HG03521 (cell line): ENCODE measurements at regions not wholly inside any gene's neighbourhood (a gene's known extent, or its start where the extent isn't known, plus 50 kb on each side); places are given as distances from the start of the nearest gene placed in this dataset.

ENCODE experiments used
- ATAC-seq: cut with Tn5 transposase; IDR thresholded peaks from one replicate; pipeline ENCODE4 v1.9.1; 2021; ENCODE audit warnings: mild to moderate bottlenecking, moderate library complexity; ENCODE audit not compliant: unreplicated experiment

DNA sequence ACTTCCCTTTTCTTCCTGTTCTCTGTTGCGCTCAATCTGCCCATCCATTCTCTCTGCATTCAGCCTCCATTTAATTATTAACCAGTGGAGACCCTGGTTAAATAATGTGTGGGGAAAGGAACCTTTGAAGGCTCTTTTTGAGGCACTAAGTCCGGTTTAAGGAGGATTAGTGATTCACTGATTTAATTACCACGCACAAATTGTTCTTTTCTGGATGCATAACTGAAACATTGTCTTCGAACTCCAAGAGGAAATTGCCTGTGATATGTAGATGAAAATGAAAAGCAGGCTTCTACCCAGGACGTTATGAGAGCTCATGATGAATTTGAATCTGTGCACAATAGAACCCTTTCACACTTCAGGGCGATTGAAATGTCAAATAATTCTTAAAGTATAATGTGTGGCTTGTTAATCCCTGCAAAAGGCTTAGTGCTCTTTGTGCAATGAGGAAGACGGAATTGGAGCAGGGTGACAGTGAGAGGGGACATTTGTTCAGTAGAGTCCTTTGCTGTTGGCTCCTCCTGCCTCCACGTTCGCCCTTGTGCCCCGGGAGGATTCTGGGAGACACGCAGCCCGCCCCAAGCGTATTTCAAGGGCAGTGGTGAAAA lies 51.1 kb upstream of the ZNF236 start:
- no peak for ATAC-seq

- no peak for ATAC-seq
Observed at GRCh38 chr18:76767954-76768353, 54.4 kb upstream of the ZNF236 start.

DNA sequence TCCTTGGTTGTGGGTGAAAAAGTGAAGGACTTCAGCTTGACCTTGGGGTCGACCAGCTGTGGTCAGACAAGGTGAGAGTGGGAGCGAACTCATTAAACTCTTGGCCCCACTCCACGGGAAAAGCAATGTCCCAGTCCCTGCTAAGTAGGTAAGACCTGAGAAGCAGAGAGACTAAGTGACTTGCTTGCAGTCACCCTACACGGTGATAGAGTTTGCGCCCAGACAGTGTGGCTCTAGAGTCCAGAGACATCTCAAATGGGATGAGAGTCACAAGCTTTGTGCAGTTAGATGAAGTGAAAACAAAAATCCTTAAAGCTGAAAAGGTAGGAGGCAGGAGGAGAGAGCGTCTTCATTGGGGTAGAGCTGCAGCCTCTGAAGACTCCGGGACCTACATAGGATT lies 55.9 kb upstream of the ZNF236 start:
- no peak for ATAC-seq

DNA sequence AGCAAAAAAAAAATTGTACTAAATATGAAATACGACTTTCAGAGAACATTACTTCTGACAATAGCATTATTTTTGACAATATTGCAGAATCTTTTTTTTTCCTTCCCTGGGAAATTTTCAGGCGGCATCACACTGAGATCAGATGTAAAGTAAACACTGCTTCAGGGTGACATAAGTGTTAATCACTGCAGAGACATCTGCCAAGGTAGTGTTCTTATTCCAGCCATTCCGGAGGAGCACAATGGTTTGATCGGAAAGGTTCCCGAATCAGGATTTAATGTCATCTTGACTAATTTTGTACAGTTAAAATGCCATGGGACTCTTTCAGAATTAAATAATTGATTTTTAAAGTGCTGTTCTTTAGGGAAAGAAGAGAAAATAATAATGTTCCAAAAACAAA lies 56.7 kb upstream of the ZNF236 start:
- ATAC-seq, result no peak

- ATAC-seq, result no peak
Observed at GRCh38 chr18:76764291-76764901, 58.0 kb upstream of the ZNF236 start.

- no peak for ATAC-seq
Observed at GRCh38 chr18:76759056-76759455, 63.3 kb upstream of the ZNF236 start.

DNA sequence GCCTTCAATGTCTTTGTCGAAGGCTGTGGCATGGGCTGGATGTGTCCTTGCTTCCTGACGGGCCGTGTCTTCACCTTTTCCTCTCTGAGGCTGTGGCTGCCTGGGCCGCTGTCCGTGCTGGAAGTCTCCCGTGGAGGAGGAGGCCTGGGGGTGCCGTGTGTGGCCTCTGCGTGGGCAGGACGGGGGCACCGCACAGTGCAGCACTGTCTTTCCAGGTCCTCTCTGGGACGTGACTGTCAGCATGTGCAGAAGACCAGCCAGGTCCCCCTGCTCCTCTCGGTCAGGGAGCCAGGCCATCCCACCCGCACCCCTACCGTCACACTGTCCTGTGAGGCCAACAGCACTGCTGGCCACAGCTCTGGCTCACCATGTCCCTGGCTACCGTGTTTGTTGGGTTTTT lies 64.4 kb upstream of the ZNF236 start:
- no peak for ATAC-seq

- no peak for ATAC-seq
Observed at GRCh38 chr18:76757335-76757734, 65.0 kb upstream of the ZNF236 start.

DNA sequence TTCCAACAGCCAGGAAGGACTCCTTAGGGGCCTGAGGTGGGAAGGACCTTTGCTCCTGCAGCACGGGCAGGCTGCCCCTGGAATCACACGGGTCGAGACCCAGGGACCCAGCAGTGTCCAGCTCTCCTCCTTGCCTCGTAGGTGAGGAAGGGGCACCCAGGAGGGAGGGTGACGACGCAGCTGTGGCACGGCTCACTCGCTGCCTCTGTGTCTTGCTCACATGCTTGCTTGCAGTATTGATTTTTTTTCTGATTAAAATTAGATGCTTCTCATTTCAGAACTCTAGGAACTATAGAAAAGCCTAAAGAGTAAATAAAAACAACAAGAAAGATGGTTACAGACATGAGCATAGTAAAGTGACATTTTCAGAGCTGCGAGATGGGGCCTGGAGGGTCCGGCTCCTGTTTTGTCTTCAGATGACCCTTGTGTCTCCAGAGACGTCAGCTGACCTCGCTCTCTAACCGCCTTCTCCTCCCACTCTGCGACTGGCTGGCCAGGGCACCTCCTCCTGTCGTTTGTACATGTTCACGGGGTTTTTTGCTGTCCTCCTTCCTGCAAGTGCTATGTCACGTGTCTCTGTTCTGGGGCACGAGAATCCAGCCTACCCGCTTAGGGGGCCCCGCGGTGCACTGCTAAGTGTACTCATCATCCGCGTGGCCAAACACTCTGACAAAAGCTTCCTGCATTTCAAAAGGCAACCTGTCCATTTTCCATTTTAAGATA lies 65.7 kb upstream of the ZNF236 start:
- no peak for ATAC-seq

DNA sequence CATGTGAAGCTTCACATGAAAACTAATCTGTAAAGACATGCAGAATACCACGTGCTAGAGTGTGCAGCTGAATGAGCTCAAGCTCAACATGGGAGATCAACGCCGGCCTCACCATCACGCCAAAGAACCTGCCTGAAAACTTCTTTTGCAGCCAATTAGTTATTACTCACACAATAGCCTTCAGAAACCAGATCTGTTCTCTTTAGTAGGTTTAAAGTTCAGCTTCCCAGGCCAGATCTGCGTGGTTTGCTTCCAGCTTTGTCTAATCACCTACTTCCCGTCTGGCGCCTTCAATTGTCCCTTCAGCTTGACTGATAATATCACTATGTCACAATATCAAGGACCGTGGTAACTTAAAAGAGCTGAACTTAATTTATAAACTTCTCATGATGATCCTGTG lies 68.0 kb upstream of the ZNF236 start:
- no peak for ATAC-seq

GRCh38 chr18:76752400-76752799 lies 70.0 kb upstream of the ZNF236 start:
- ATAC-seq, result no peak

DNA sequence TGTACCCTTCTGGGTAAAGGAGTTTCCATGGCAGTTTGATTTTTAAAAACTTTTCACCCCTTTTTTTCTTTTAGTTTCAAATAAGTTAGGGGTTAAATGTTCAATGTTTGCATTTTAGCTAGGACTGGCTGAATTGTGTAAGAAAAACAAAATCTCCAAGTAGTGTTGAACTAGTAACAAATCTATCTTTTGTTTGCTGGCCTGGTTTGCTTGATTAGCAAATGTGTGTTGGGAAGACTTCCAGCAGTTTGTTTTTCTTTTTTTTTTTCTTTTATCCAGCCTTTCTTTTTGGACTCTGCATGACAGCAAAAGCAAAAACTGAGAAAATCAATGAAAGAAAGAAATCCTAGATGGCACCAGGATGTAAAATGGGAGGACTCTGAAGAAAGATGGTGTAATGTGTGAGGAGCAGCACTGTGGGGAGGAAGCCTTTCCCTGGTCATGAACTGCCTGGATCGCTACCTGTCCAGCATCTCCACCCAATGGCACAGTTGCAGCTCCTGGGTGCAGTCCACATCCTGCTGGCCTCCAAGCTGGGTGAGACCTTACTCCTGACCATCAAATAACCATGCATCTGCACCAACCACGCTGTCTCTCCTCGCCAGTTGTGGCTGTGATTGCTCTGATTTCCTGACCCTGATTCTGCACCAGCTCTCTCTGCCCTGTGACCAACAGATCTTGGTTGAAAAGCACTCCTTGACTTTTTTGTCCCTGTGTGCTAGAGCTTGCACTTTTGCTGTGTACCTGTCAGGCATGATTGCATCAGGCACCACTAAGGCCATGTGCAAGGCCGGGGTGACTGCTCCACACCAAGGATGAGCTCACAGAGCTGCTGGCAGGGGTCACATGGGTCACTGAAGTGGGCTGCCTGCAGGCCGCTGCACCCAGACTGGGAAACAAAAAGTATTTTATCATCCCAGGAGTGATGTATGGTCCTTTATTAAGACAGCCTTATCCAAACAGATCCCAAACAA lies 71.2 kb upstream of the ZNF236 start:
- no peak for ATAC-seq

DNA sequence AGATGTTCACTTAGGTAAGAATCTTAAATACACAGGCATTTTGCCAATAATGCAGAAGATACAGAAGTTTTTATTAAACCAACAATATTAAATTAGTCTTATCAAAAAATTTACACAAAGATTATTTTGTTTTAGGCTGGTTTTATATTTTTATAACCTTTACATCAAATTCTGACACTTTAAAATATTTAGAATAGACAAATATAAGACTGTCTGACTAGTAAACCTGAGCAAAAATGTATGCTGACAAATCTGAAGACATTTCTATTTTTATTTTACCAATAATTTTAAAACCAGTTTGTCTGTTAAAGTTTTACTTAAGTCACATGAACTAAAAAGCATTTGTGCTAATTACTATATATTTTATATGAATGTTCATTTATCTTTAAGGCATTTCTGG lies 72.1 kb upstream of the ZNF236 start:
- no peak for ATAC-seq

GRCh38 chr18:76747676-76748075 lies 74.7 kb upstream of the ZNF236 start:
- no peak for ATAC-seq

DNA sequence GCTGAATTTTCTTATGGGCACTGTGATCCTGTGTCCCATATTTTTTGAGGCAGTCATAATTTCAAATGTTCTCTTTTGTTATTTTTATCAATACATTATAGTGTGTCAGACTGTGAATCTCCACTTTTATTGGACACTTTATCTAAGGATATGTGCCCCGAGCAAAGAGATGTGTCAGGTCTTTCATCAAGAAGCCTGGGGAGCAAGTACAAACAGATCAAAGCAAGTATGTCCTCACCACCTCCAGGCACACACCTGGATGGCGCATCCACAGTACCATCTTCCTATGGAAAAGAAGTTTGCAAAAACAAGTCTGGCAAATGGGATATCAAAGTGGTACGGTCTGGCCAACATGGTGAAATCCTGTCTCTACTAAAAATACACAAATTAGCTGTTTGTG lies 81.0 kb upstream of the ZNF236 start:
- no peak for ATAC-seq

DNA sequence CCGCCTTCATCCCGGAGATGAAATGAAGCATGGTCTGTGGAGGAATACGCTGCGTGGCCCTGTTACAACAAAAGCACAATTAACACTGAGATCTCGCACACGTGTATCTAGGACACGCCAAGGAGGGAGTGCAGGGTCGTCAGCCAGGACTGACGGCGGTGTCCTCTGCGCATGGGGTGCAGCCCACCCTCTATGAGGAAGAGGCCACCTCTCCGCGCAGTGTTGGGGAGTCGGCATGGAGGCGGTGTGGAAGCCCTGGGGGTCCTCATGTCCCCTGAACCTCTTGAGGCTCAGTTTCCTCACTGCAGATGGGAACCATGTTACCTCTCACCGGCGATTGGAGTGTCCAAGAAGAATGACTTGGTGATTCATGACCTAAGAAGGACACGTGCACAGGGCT lies 86.0 kb upstream of the ZNF236 start:
- no peak for ATAC-seq

DNA sequence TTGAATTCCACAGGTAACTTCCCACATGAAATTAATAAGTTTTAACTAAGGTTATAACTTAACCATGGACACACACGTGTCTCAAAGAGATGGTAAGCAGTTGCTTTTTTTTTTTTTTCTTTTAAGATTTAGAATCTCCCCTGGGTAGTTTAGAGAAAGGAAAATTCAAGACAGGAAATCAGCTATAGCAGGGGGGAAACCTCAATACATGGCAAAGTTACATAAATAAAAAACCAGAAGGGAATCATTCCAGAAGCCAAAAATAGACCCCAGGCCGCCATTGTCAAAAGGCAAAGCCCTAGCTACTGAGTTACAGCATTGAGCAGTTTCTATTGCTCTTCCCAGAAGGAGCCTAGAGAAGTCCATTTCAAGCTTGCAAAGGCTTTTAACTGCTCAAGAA lies 91.5 kb upstream of the ZNF236 start:
- ATAC-seq, result no peak

DNA sequence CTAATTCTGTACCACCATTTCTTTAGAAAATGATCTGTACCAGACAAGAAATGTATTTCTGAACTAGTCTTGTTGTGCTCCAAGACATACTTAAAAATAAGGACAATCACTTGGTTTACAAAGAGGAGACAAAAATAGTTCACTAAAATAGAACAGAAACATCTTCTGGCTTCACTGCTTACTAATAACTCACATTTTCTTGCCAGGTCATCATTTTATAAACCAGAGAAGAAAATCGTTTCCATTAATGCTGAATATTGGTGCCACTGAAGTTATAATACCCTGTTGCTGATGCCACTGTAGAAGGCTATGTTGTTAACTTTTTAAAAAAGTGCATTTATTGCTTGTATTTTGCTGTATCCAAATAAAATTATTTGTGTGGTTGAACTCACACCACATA lies 94.8 kb upstream of the ZNF236 start:
- no peak for ATAC-seq

- no peak for ATAC-seq
Observed at GRCh38 chr18:76725445-76725844, 96.9 kb upstream of the ZNF236 start.

DNA sequence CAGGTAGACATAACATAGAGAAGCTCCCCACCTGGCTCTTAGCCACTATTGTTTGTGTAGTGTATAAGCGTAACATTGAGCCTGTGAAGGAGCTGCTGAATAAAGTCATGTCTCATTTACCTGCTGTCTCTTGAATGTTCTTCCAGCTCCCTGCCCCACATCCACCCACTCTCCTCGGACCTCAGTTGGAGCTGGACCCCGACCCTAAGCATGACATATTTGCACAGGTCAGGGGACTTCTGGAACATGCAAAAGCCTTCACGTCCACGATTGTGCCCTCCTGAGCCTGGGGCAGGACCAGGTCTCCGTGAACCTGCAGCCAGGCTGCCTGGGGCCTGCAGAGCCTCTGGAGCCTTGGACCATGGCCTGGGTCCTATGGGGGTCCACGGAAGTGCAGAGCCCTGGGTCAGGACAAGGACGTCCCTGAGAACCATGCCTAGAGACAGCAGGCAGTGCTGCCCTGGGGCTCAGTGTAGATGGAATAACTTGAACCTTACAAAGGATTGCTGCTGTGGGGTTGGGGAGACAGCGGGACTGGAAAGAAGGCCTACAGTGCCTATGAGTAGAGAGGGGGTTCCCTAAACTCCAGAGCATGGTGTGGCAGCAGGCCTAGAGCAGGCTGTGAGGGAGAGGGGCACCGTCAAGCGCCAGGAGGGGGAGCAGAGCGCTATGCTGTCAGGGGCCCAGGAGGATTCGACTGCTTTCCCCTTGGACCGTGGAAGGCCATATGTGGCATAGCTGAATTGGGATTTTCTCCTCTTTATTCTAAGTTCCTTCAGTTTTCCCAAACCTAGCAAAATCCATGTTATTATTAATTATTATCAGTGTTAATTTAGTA lies 99.9 kb upstream of the ZNF236 start:
- ATAC-seq, result no peak
